HG03575 (cell line): ENCODE measurements at regions not wholly inside any gene's neighbourhood (a gene's known extent, or its start where the extent isn't known, plus 50 kb on each side); places are given as distances from the start of the nearest gene placed in this dataset.
"Not testable (repeated sequence)": the region's sequence is repeated elsewhere in the genome, so short reads cannot be mapped to it uniquely, and the experiment has no call there.

ENCODE experiments used
- ATAC-seq: cut with Tn5 transposase; IDR thresholded peaks from one replicate; pipeline ENCODE4 v1.9.1; 2021; ENCODE audit not compliant: unreplicated experiment, insufficient number of reproducible peaks, low FRiP score; ENCODE audit errors: extremely low read depth

- no peak for ATAC-seq
These were observed 304.2 kb upstream of the PROX1 start for GRCh38 chr1:213683529-213683928.

GRCh38 chr1:213684454-213684853 lies 303.3 kb upstream of the PROX1 start:
- ATAC-seq: no peak

GRCh38 chr1:213685992-213686582 lies 301.7 kb upstream of the PROX1 start:
- ATAC-seq: no peak

- ATAC-seq: no peak
These were observed 300.8 kb upstream of the PROX1 start for GRCh38 chr1:213686983-213687382.

- ATAC-seq: no peak
These were observed 299.9 kb upstream of the PROX1 start for GRCh38 chr1:213687832-213688231.

GRCh38 chr1:213688655-213689054 lies 299.1 kb upstream of the PROX1 start:
- no peak for ATAC-seq

GRCh38 chr1:213689260-213689659 lies 298.5 kb upstream of the PROX1 start:
- no peak for ATAC-seq

GRCh38 chr1:213690341-213690917 lies 297.3 kb upstream of the PROX1 start:
- no peak for ATAC-seq

- ATAC-seq: no peak
These were observed 295.5 kb upstream of the PROX1 start for GRCh38 chr1:213692321-213692720.

GRCh38 chr1:213693864-213694263 lies 293.9 kb upstream of the PROX1 start:
- ATAC-seq: no peak

- ATAC-seq: no peak
These were observed 290.5 kb upstream of the PROX1 start for GRCh38 chr1:213697192-213697802.

- no peak for ATAC-seq
These were observed 289.6 kb upstream of the PROX1 start for GRCh38 chr1:213698092-213698702.

GRCh38 chr1:213702703-213703102 lies 285.1 kb upstream of the PROX1 start:
- ATAC-seq: no peak

GRCh38 chr1:213704941-213705340 lies 282.8 kb upstream of the PROX1 start:
- ATAC-seq: no peak

- ATAC-seq: not testable (repeated sequence)
These were observed 275.8 kb upstream of the PROX1 start for GRCh38 chr1:213711833-213712490.

GRCh38 chr1:213714645-213715044 lies 273.1 kb upstream of the PROX1 start:
- no peak for ATAC-seq

- ATAC-seq: no peak
These were observed 272.6 kb upstream of the PROX1 start for GRCh38 chr1:213715182-213715581.

GRCh38 chr1:213719462-213719861 lies 268.3 kb upstream of the PROX1 start:
- ATAC-seq: no peak

- ATAC-seq: no peak
These were observed 267.7 kb upstream of the PROX1 start for GRCh38 chr1:213720032-213720431.

- no peak for ATAC-seq
These were observed 264.6 kb upstream of the PROX1 start for GRCh38 chr1:213723187-213723586.
